ENCODE measurements at regions not wholly inside any gene's neighbourhood (a gene's known extent, or its start where the extent isn't known, plus 50 kb on each side); places are given as distances from the start of the nearest gene placed in this dataset.

DNA sequence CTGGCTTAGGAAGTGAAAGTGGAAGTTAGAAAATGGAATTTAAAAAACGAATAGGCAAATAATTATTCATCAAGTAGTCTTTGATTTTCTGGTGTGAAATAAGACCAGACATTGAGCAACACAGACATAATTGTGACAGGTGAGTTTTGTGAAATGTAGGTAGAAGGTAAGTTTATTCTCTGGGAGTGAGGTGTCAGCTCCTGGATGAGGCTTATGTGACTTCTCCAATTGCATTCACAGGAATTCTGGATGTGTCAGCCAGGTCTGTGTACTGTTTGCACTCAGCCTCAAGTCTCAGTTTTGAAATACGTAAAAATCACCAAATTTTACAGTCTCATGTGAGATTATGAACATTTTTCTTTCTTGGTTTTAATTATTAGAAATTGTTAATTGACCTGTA, 537.6 kb downstream of the CETN3 start:
- in situ Hi-C loops (cut with MboI; ENCODE audit: low pct_ligation_motif_present in 1 of 4, low pct_unique_long_range_greater_than_20kb in 1 of 4, low sequenced_read_pairs in 3 of 4), result no loop called here

DNA sequence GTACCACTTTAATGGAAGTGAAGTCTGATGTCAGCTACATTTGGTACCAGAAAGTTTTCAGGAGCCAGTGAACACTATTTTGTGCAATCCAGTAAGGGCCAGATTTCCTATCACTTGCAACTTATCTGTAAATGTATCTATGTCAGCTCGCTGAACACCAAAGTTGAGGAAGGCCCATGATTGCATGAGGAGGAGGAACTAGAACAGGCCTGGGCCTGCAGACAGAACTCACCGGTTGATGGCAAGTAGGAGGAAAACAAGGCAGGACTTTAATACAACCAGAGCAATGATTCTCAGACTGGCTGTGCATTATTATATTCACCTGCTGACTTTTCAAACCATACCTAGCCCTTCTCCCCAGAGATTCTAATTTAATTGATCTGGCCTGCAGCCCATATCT, 540.2 kb downstream of the CETN3 start:
- H3K9me3 ChIP-seq, result no peaks in the 10 kb centered on the region
- no peak overlapping the region for H3K4me3 ChIP-seq
- no peaks in the 10 kb centered on the region for H3K4me1 ChIP-seq
- H3K27ac ChIP-seq, result no peak overlapping the region
- TF ChIP-seq EP300 (IDR thresholded peaks at IDR 0.05; ENCODE audit: low read depth) (no peak), CTCF (IDR thresholded peaks at IDR 0.05) (no peak), POLR2A (IDR thresholded peaks at IDR 0.05) (no peak), POLR2AphosphoS5 (IDR thresholded peaks at IDR 0.05) (no peak)
- 98% methylated on average over 2 of the region's 2 CpGs; no CpG with 5 or more reads in 1 of the 2 donors for WGBS, 2 donors (ENCODE audit: low coverage in 1 of 2)
- H3K27me3 ChIP-seq, result no peaks in the 10 kb centered on the region
- intact Hi-C loops (cut with DNase I; ENCODE audit: low total_unique reads) (no loop called here), in situ Hi-C loops (cut with MboI; ENCODE audit: low pct_ligation_motif_present in 1 of 4, low pct_unique_long_range_greater_than_20kb in 1 of 4, low sequenced_read_pairs in 3 of 4) (no loop called here)
- no peaks in the 10 kb centered on the region for H3K36me3 ChIP-seq
- DNase-seq, result no peak

More for the DNA sequence above, 537.6 kb downstream of the CETN3 start:
- TF ChIP-seq EP300 (IDR thresholded peaks at IDR 0.05; ENCODE audit: low read depth) (no peak), POLR2A (IDR thresholded peaks at IDR 0.05) (no peak), POLR2AphosphoS5 (IDR thresholded peaks at IDR 0.05) (no peak), CTCF (IDR thresholded peaks at IDR 0.05) (no peak)
- no peaks in the 10 kb centered on the region for H3K27me3 ChIP-seq
- H3K27ac ChIP-seq, result no peak overlapping the region
- intact Hi-C loops (cut with DNase I; ENCODE audit: low total_unique reads), result no loop called here
- no peak overlapping the region for H3K4me3 ChIP-seq
- DNase-seq, result no peak
- H3K36me3 ChIP-seq, result no peaks in the 10 kb centered on the region
- no peaks in the 10 kb centered on the region for H3K4me1 ChIP-seq
- no peaks in the 10 kb centered on the region for H3K9me3 ChIP-seq
- 47 to 50% methylated on average over 2 of the region's 2 CpGs for WGBS, 2 donors (ENCODE audit: low coverage in 1 of 2)

GRCh38 chr5:89866410-89866809, 543.1 kb downstream of the CETN3 start:
- in situ Hi-C loops (cut with MboI; ENCODE audit: low pct_ligation_motif_present in 1 of 4, low pct_unique_long_range_greater_than_20kb in 1 of 4, low sequenced_read_pairs in 3 of 4), result no loop called here
- WGBS, 2 donors (ENCODE audit: low coverage in 1 of 2), result 80 to 81% methylated on average over 3 of the region's 3 CpGs
- H3K9me3 ChIP-seq, result no peaks in the 10 kb centered on the region

DNA sequence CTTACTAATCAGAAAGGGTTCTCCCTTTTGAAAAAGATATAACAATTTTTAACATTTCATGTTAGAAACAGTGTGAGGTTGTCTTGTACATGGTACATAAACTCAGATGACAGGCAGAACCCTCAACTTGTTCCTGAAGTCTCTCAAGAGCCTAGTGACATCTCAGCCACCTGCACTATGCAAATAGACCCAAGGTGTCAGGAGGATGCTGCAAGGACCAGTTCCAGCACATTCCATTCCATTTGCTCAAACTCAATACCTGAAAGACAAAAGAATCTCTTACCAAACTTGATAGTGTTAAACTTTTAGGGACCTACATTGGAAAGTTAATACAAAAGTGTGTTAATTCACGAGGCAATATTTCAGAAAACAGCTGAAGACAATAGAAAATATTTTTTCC, 544.6 kb downstream of the CETN3 start:
- TF ChIP-seq POLR2A (IDR thresholded peaks at IDR 0.05) (no peak), CTCF (IDR thresholded peaks at IDR 0.05) (no peak), EP300 (IDR thresholded peaks at IDR 0.05; ENCODE audit: low read depth) (no peak)
- intact Hi-C loops (cut with DNase I; ENCODE audit: low total_unique reads) (no loop called here), in situ Hi-C loops (cut with MboI; ENCODE audit: low pct_ligation_motif_present in 1 of 4, low pct_unique_long_range_greater_than_20kb in 1 of 4, low sequenced_read_pairs in 3 of 4) (no loop called here)
- Histone ChIP-seq H3K36me3 (no peaks in the 10 kb centered on the region), H3K4me3 (no peak overlapping the region), H3K27ac (no peak overlapping the region), H3K4me1 (no peaks in the 10 kb centered on the region), H3K27me3 (no peaks in the 10 kb centered on the region), H3K9me3 (no peaks in the 10 kb centered on the region)
- DNase-seq, result no peak
- WGBS, 2 donors (ENCODE audit: low coverage in 1 of 2), result 73 to 77% methylated on average over 1 of the region's 1 CpG

More at GRCh38 chr5:89866410-89866809, 543.1 kb downstream of the CETN3 start:
- DNase-seq, result no peak
- TF ChIP-seq CTCF (IDR thresholded peaks at IDR 0.05), result no peak
- no peak for TF ChIP-seq POLR2AphosphoS5 (IDR thresholded peaks at IDR 0.05)
- no peak for TF ChIP-seq POLR2A (IDR thresholded peaks at IDR 0.05)
- no peak for TF ChIP-seq EP300 (IDR thresholded peaks at IDR 0.05; ENCODE audit: low read depth)
- intact Hi-C loops (cut with DNase I; ENCODE audit: low total_unique reads), result no loop called here
- H3K27me3 ChIP-seq, result no peaks in the 10 kb centered on the region
- H3K4me1 ChIP-seq, result no peaks in the 10 kb centered on the region
- no peak overlapping the region for H3K27ac ChIP-seq
- H3K36me3 ChIP-seq, result no peaks in the 10 kb centered on the region
- H3K4me3 ChIP-seq, result no peak overlapping the region
